PC-3 (cell line): ENCODE measurements at regions not wholly inside any gene's neighbourhood (a gene's known extent, or its start where the extent isn't known, plus 50 kb on each side); places are given as distances from the start of the nearest gene placed in this dataset.

Source experiments
- ATAC-seq: fragments of 200-7000 bp; cut with Tn5 transposase; 2 replicates; pipeline ENCODE4 v1.9.1; 2020; ENCODE audit warnings: mild to moderate bottlenecking, moderate library complexity
- BruUV-seq: library from RNA; stranded (reverse); fragments of 400-500 nt; replicated peaks from 2 replicates; lab custom pipeline; 2021; lab: Mats Ljungman, UMichigan
- CTCF ChIA-PET: fragments of 300-600 bp; sonication (Branson Sonifier 250); formaldehyde crosslinking; loops from one replicate; lab custom pipeline; 2022; ENCODE audit warnings: antibody characterized with exemption; lab: Charles Lee
- POLR2A ChIA-PET: fragments of 300-600 bp; sonication (Branson Sonifier 250); formaldehyde crosslinking; loops from one replicate; lab custom pipeline; 2022; ENCODE audit warnings: antibody characterized with exemption; ENCODE audit not compliant: unreplicated experiment; lab: Charles Lee
- DNase-seq: peaks from one replicate; pipeline ENCODE4 v3.0.0-alpha.2; 2015
- H2AFZ ChIP-seq: fragments of 300-600 bp; sonication (generic); 2 replicates; pipeline ENCODE4 v1.6.0; 2016; ENCODE audit warnings: antibody characterized with exemption, low read length
- H3F3A ChIP-seq: fragments of 300-600 bp; sonication (generic); one replicate; pipeline ENCODE4 v1.6.0; 2017; ENCODE audit warnings: antibody characterized with exemption, low read length, control low read depth, mild to moderate bottlenecking; ENCODE audit not compliant: unreplicated experiment
- H3K27ac ChIP-seq: fragments of 300-600 bp; sonication (generic); 2 replicates; pipeline ENCODE4 v1.5.1; 2016; ENCODE audit warnings: mild to moderate bottlenecking, low read length
- H3K27me3 ChIP-seq: fragments of 300-600 bp; sonication (generic); 2 replicates; pipeline ENCODE4 v1.6.1; 2016; ENCODE audit warnings: low read length, mixed read lengths
- H3K36me3 ChIP-seq: fragments of 300-600 bp; sonication (generic); 2 replicates; pipeline ENCODE4 v1.6.1; 2016; ENCODE audit warnings: low read depth, mixed run types, low read length, mixed read lengths
- H3K4me1 ChIP-seq: fragments of 300-600 bp; sonication (generic); 2 replicates; pipeline ENCODE4 v1.5.1; 2016; ENCODE audit warnings: low read length; ENCODE audit not compliant: insufficient read depth
- H3K4me2 ChIP-seq: fragments of 300-600 bp; sonication (generic); 2 replicates; pipeline ENCODE4 v1.6.0; 2016; ENCODE audit warnings: low read length
- H3K4me3 ChIP-seq: fragments of 300-600 bp; sonication (generic); 2 replicates; pipeline ENCODE4 v1.5.1; 2016; ENCODE audit warnings: mild to moderate bottlenecking, low read length, mixed read lengths
- H3K79me2 ChIP-seq: fragments of 300-600 bp; sonication (generic); 2 replicates; pipeline ENCODE4 v1.6.1; 2017; ENCODE audit warnings: low read length, mixed read lengths
- H3K9ac ChIP-seq: fragments of 300-600 bp; sonication (generic); 2 replicates; pipeline ENCODE4 v1.6.0; 2016; ENCODE audit warnings: mild to moderate bottlenecking, low read length
- H3K9me2 ChIP-seq: fragments of 300-600 bp; sonication (generic); replicated peaks from 2 replicates; pipeline ENCODE4 v1.6.1; 2016; ENCODE audit warnings: mixed run types, low read length, mixed read lengths
- H3K9me3 ChIP-seq: fragments of 300-600 bp; sonication (generic); 2 replicates; pipeline ENCODE4 v1.6.1; 2016; ENCODE audit warnings: low read length, mixed read lengths
- H4K20me1 ChIP-seq: fragments of 300-600 bp; sonication (generic); 2 replicates; pipeline ENCODE4 v1.6.1; 2016; ENCODE audit warnings: low read length, mixed read lengths
- CTCF ChIP-seq: fragments of 300-600 bp; sonication (generic); conservative IDR thresholded peaks from 2 replicates; pipeline ENCODE4 v1.5.1; 2017; ENCODE audit warnings: antibody characterized with exemption, low read depth, mild to moderate bottlenecking, low read length
- EZH2 ChIP-seq: fragments of 300-600 bp; sonication (generic); IDR thresholded peaks from one replicate; pipeline ENCODE4 v1.6.1; 2017; ENCODE audit warnings: antibody characterized with exemption, mild to moderate bottlenecking, low read length; ENCODE audit not compliant: unreplicated experiment
- EZH2phosphoT487 ChIP-seq: fragments of 300-600 bp; sonication (generic); IDR thresholded peaks from 2 replicates; pipeline ENCODE4 v1.6.1; 2018; ENCODE audit warnings: mild to moderate bottlenecking, antibody characterized with exemption, low read length, borderline replicate concordance
- intact Hi-C: fragments of 100-400 bp; cut with micrococcal nuclease; formaldehyde crosslinking; loops from 2 replicates; pipeline ENCODE4 v1.9.0; 2023

- ATAC-seq (no peak), DNase-seq (no peak)
- no TSS peak for BruUV-seq
- POLR2A ChIA-PET, result no interaction called here
- Histone ChIP-seq H3K79me2 (no peaks in the 10 kb centered on the region), H3K9ac (no peak overlapping the region), H3K4me2 (no peak overlapping the region), H3K4me3 (no peak overlapping the region), H3K27ac (no peak overlapping the region), H3K27me3 (no peaks in the 10 kb centered on the region), H4K20me1 (no peaks in the 10 kb centered on the region), H2AFZ (no peak overlapping the region), H3F3A (no peaks in the 10 kb centered on the region), H3K9me2 (no peaks in the 10 kb centered on the region), H3K4me1 (no peaks in the 10 kb centered on the region), H3K9me3 (no peaks in the 10 kb centered on the region), H3K36me3 (no peaks in the 10 kb centered on the region)
- TF ChIP-seq CTCF, result no peak
- TF ChIP-seq EZH2, result no peak
- TF ChIP-seq EZH2phosphoT487, result no peak
- CTCF ChIA-PET, result no interaction called here
- intact Hi-C loops, result no loop called here
Measured at GRCh38 chr2:11938196-11938595, 191.8 kb downstream of the LPIN1 start.

GRCh38 chr2:11939523-11939922 lies 193.1 kb downstream of the LPIN1 start:
- ATAC-seq (no peak), DNase-seq (no peak)
- CTCF ChIA-PET, result no interaction called here
- no peak overlapping the region for H3K4me3 ChIP-seq
- no peak overlapping the region for H3K4me2 ChIP-seq
- no peaks in the 10 kb centered on the region for H3F3A ChIP-seq
- no TSS peak for BruUV-seq
- POLR2A ChIA-PET, result no interaction called here
- no peak overlapping the region for H3K9ac ChIP-seq
- TF ChIP-seq CTCF (no peak), EZH2phosphoT487 (no peak), EZH2 (no peak)
- H3K27me3 ChIP-seq, result no peaks in the 10 kb centered on the region
- H3K27ac ChIP-seq, result no peak overlapping the region
- H4K20me1 ChIP-seq, result no peaks in the 10 kb centered on the region
- H3K9me2 ChIP-seq, result no peaks in the 10 kb centered on the region
- H3K4me1 ChIP-seq, result no peaks in the 10 kb centered on the region
- H2AFZ ChIP-seq, result no peak overlapping the region
- no peaks in the 10 kb centered on the region for H3K79me2 ChIP-seq
- no peaks in the 10 kb centered on the region for H3K9me3 ChIP-seq
- H3K36me3 ChIP-seq, result no peaks in the 10 kb centered on the region
- intact Hi-C loops, result no loop called here

DNA sequence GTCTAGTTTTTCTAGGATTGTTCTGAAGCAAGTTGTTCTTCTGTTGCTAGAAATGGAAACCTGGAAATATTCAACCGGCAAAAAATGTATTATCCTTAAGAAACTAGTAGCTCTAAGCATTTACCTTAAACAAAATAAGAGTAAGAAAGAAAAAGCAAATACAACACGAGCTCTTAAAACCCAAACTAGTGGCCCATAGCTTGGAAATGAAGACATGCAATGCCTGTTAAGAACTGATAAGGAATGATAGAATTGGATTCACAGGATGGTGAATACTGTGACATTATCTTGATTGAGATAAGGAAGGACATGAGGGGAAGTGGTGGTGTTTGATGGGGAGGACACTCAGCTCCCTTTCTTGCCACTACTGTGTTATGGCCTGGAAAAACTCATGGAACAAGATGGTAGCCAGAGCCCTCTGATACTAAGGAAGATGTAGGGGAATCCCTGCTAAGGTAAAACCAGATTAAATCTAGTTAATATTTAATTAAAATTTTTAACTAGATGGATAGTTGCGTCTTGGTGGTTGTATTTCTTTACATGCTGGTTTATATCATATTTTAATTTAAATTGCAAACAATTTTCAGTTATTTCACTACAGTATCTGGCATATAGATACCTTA lies 193.8 kb downstream of the LPIN1 start:
- Histone ChIP-seq H3K4me3 (no peak overlapping the region), H3K9me3 (no peaks in the 10 kb centered on the region), H3K79me2 (no peaks in the 10 kb centered on the region), H3K36me3 (no peaks in the 10 kb centered on the region), H3K4me1 (no peaks in the 10 kb centered on the region), H2AFZ (no peak overlapping the region), H3F3A (no peaks in the 10 kb centered on the region), H3K9me2 (no peaks in the 10 kb centered on the region), H4K20me1 (no peaks in the 10 kb centered on the region), H3K27ac (no peak overlapping the region), H3K4me2 (no peak overlapping the region), H3K9ac (no peak overlapping the region), H3K27me3 (no peaks in the 10 kb centered on the region)
- ATAC-seq (no peak), DNase-seq (no peak)
- POLR2A ChIA-PET, result no interaction called here
- intact Hi-C loops, result no loop called here
- TF ChIP-seq EZH2, result no peak
- no peak for TF ChIP-seq EZH2phosphoT487
- TF ChIP-seq CTCF, result no peak
- CTCF ChIA-PET, result no interaction called here
- no TSS peak for BruUV-seq
